GM19397 (cell line): ENCODE measurements at regions not wholly inside any gene's neighbourhood (a gene's known extent, or its start where the extent isn't known, plus 50 kb on each side); places are given as distances from the start of the nearest gene placed in this dataset.
A peak's percentile ranks its signal among the peaks of the same experiment; 100 is the strongest.

ENCODE experiments used
- ATAC-seq: cut with Tn5 transposase; IDR thresholded peaks from one replicate; pipeline ENCODE4 v1.9.1; 2021; ENCODE audit warnings: mild to moderate bottlenecking, moderate library complexity; ENCODE audit not compliant: unreplicated experiment

GRCh38 chr3:124591699-124592098, 138.6 kb upstream of the UMPS start:
- no peak for ATAC-seq

- ATAC-seq: peak; percentile 55
Observed at GRCh38 chr3:124592658-124593441, 137.4 kb upstream of the UMPS start.

- ATAC-seq: no peak
Observed at GRCh38 chr3:124593442-124593829, 136.8 kb upstream of the UMPS start.

- ATAC-seq: no peak
Observed at GRCh38 chr3:124594581-124594980, 135.7 kb upstream of the UMPS start.

- ATAC-seq: no peak
Observed at GRCh38 chr3:124597273-124597672, 133.0 kb upstream of the UMPS start.

- no peak for ATAC-seq
Observed at GRCh38 chr3:124597979-124598378, 132.3 kb upstream of the UMPS start.

GRCh38 chr3:124599147-124599765, 131.0 kb upstream of the UMPS start:
- no peak for ATAC-seq

GRCh38 chr3:124599779-124600693, 130.2 kb upstream of the UMPS start:
- no peak for ATAC-seq

GRCh38 chr3:124600765-124601164, 129.5 kb upstream of the UMPS start:
- ATAC-seq: no peak

GRCh38 chr3:124601190-124601589, 129.1 kb upstream of the UMPS start:
- no peak for ATAC-seq

GRCh38 chr3:124602980-124603627, 127.1 kb upstream of the UMPS start:
- no peak for ATAC-seq

GRCh38 chr3:124605781-124606579, 124.3 kb upstream of the UMPS start:
- no peak for ATAC-seq

- no peak for ATAC-seq
Observed at GRCh38 chr3:124607163-124607562, 123.1 kb upstream of the UMPS start.

- no peak for ATAC-seq
Observed at GRCh38 chr3:124609402-124609801, 120.8 kb upstream of the UMPS start.

GRCh38 chr3:124610130-124610529, 120.1 kb upstream of the UMPS start:
- ATAC-seq: no peak

- ATAC-seq: no peak
Observed at GRCh38 chr3:124611520-124611919, 118.7 kb upstream of the UMPS start.

GRCh38 chr3:124615896-124616543, 114.2 kb upstream of the UMPS start:
- ATAC-seq: no peak

- no peak for ATAC-seq
Observed at GRCh38 chr3:124617177-124617576, 113.1 kb upstream of the UMPS start.

- ATAC-seq: no peak
Observed at GRCh38 chr3:124619887-124620599, 110.2 kb upstream of the UMPS start.
